Activated T-cell treated with anti-CD3 and anti-CD28 coated beads, Interleukin-2, amount 50 U/mL, for 24 hours (primary cell): ENCODE measurements at regions not wholly inside any gene's neighbourhood (a gene's known extent, or its start where the extent isn't known, plus 50 kb on each side); places are given as distances from the start of the nearest gene placed in this dataset.

Source experiments
- DNase-seq: peaks from one replicate; pipeline ENCODE4 v3.0.0-alpha.2; 2020
- H3K27ac Mint-ChIP-seq: 2 replicates; pipeline ENCODE4 v1.8.0; 2020; ENCODE audit warnings: mild to moderate bottlenecking, mixed read lengths
- H3K27me3 Mint-ChIP-seq: 2 replicates; pipeline ENCODE4 v1.8.0; 2020; ENCODE audit warnings: mixed read lengths
- H3K36me3 Mint-ChIP-seq: 2 replicates; pipeline ENCODE4 v1.8.0; 2020; ENCODE audit warnings: low read depth, mixed read lengths
- H3K4me1 Mint-ChIP-seq: 2 replicates; pipeline ENCODE4 v1.8.0; 2020; ENCODE audit warnings: low read depth, mixed read lengths
- H3K4me3 Mint-ChIP-seq: 2 replicates; pipeline ENCODE4 v1.8.0; 2020; ENCODE audit warnings: mild to moderate bottlenecking, moderate library complexity, mixed read lengths
- H3K9me3 Mint-ChIP-seq: 2 replicates; pipeline ENCODE4 v1.8.0; 2020; ENCODE audit warnings: mixed read lengths

- Mint-ChIP-seq H3K36me3 (peaks cover 3% of the 10 kb centered on the region), H3K27me3 (no peaks in the 10 kb centered on the region), H3K27ac (no peak overlapping the region), H3K9me3 (peaks cover 8% of the 10 kb centered on the region), H3K4me3 (no peak overlapping the region), H3K4me1 (peaks cover 70% of the 10 kb centered on the region)
- DNase-seq: no peak
Observed at GRCh38 chr6:14715076-14715475, 530.8 kb upstream of the JARID2 start.

- H3K4me1 Mint-ChIP-seq: peaks cover 69% of the 10 kb centered on the region
- peaks cover 3% of the 10 kb centered on the region for H3K36me3 Mint-ChIP-seq
- no peaks in the 10 kb centered on the region for H3K27me3 Mint-ChIP-seq
- DNase-seq: no peak
- peaks cover 8% of the 10 kb centered on the region for H3K9me3 Mint-ChIP-seq
- peak overlapping the region; percentile 27 for H3K4me3 Mint-ChIP-seq
- H3K27ac Mint-ChIP-seq: no peak overlapping the region
Observed at GRCh38 chr6:14716499-14717146, 529.2 kb upstream of the JARID2 start.

- Mint-ChIP-seq H3K27me3 (no peaks in the 10 kb centered on the region), H3K4me3 (peak overlapping the region; percentile 27), H3K27ac (peak overlapping the region; percentile 27), H3K9me3 (peaks cover 8% of the 10 kb centered on the region), H3K4me1 (peaks cover 67% of the 10 kb centered on the region), H3K36me3 (peaks cover 3% of the 10 kb centered on the region)
- DNase-seq: peak; percentile 46
Observed at GRCh38 chr6:14717307-14717706, 528.6 kb upstream of the JARID2 start.

GRCh38 chr6:14718861-14719260, 527.0 kb upstream of the JARID2 start:
- Mint-ChIP-seq H3K4me1 (peaks cover 73% of the 10 kb centered on the region), H3K36me3 (peaks cover 3% of the 10 kb centered on the region), H3K9me3 (peaks cover 8% of the 10 kb centered on the region), H3K27ac (no peak overlapping the region), H3K27me3 (no peaks in the 10 kb centered on the region), H3K4me3 (no peak overlapping the region)
- DNase-seq: no peak

GRCh38 chr6:14719270-14719669, 526.6 kb upstream of the JARID2 start:
- Mint-ChIP-seq H3K4me3 (no peak overlapping the region), H3K27me3 (no peaks in the 10 kb centered on the region), H3K4me1 (peaks cover 76% of the 10 kb centered on the region), H3K36me3 (peaks cover 3% of the 10 kb centered on the region), H3K27ac (no peak overlapping the region), H3K9me3 (peaks cover 8% of the 10 kb centered on the region)
- DNase-seq: no peak

GRCh38 chr6:14720411-14721102, 525.3 kb upstream of the JARID2 start:
- Mint-ChIP-seq H3K36me3 (peaks cover 3% of the 10 kb centered on the region), H3K4me1 (peaks cover 70% of the 10 kb centered on the region), H3K27ac (peak overlapping the region; percentile 22), H3K27me3 (no peaks in the 10 kb centered on the region), H3K9me3 (peaks cover 8% of the 10 kb centered on the region), H3K4me3 (no peak overlapping the region)
- DNase-seq: no peak

- peaks cover 8% of the 10 kb centered on the region for H3K9me3 Mint-ChIP-seq
- peaks cover 68% of the 10 kb centered on the region for H3K4me1 Mint-ChIP-seq
- H3K36me3 Mint-ChIP-seq: peaks cover 3% of the 10 kb centered on the region
- H3K4me3 Mint-ChIP-seq: no peak overlapping the region
- no peak for DNase-seq
- H3K27ac Mint-ChIP-seq: peak overlapping the region; percentile 22
- no peaks in the 10 kb centered on the region for H3K27me3 Mint-ChIP-seq
Observed at GRCh38 chr6:14721103-14721758, 524.6 kb upstream of the JARID2 start.

- H3K36me3 Mint-ChIP-seq: peaks cover 3% of the 10 kb centered on the region
- H3K27ac Mint-ChIP-seq: no peak overlapping the region
Observed at GRCh38 chr6:14722001-14722562, 523.8 kb upstream of the JARID2 start.

GRCh38 chr6:14722704-14723103, 523.2 kb upstream of the JARID2 start:
- no peak for DNase-seq
- peaks cover 1% of the 10 kb centered on the region for H3K36me3 Mint-ChIP-seq
- H3K4me1 Mint-ChIP-seq: peaks cover 68% of the 10 kb centered on the region
- H3K27ac Mint-ChIP-seq: peak overlapping the region; percentile 70
- no peak overlapping the region for H3K4me3 Mint-ChIP-seq
- no peaks in the 10 kb centered on the region for H3K27me3 Mint-ChIP-seq
- peaks cover 7% of the 10 kb centered on the region for H3K9me3 Mint-ChIP-seq

More at GRCh38 chr6:14722001-14722562, 523.8 kb upstream of the JARID2 start:
- Mint-ChIP-seq H3K9me3 (peaks cover 9% of the 10 kb centered on the region), H3K27me3 (no peaks in the 10 kb centered on the region), H3K4me3 (no peak overlapping the region), H3K4me1 (peaks cover 68% of the 10 kb centered on the region)
- no peak for DNase-seq

GRCh38 chr6:14723535-14724086, 522.3 kb upstream of the JARID2 start:
- H3K4me3 Mint-ChIP-seq: no peak overlapping the region
- peaks cover 7% of the 10 kb centered on the region for H3K36me3 Mint-ChIP-seq
- H3K9me3 Mint-ChIP-seq: peaks cover 7% of the 10 kb centered on the region
- peaks cover 73% of the 10 kb centered on the region for H3K4me1 Mint-ChIP-seq
- H3K27ac Mint-ChIP-seq: no peak overlapping the region
- no peaks in the 10 kb centered on the region for H3K27me3 Mint-ChIP-seq
- no peak for DNase-seq

- peaks cover 14% of the 10 kb centered on the region for H3K36me3 Mint-ChIP-seq
- peaks cover 77% of the 10 kb centered on the region for H3K4me1 Mint-ChIP-seq
- DNase-seq: no peak
- H3K27ac Mint-ChIP-seq: no peak overlapping the region
- H3K4me3 Mint-ChIP-seq: no peak overlapping the region
- H3K27me3 Mint-ChIP-seq: no peaks in the 10 kb centered on the region
- peaks cover 3% of the 10 kb centered on the region for H3K9me3 Mint-ChIP-seq
Observed at GRCh38 chr6:14724549-14724948, 521.3 kb upstream of the JARID2 start.

- H3K36me3 Mint-ChIP-seq: peaks cover 35% of the 10 kb centered on the region
- H3K4me3 Mint-ChIP-seq: no peak overlapping the region
- DNase-seq: no peak
- no peaks in the 10 kb centered on the region for H3K27me3 Mint-ChIP-seq
- H3K4me1 Mint-ChIP-seq: peaks cover 82% of the 10 kb centered on the region
- H3K9me3 Mint-ChIP-seq: peaks cover 12% of the 10 kb centered on the region
- H3K27ac Mint-ChIP-seq: peak overlapping the region; percentile 52
Observed at GRCh38 chr6:14726816-14727493, 518.9 kb upstream of the JARID2 start.

- peak overlapping the region; percentile 78 for H3K27ac Mint-ChIP-seq
- H3K4me3 Mint-ChIP-seq: no peak overlapping the region
- peaks cover 36% of the 10 kb centered on the region for H3K36me3 Mint-ChIP-seq
- H3K4me1 Mint-ChIP-seq: peaks cover 82% of the 10 kb centered on the region
- H3K27me3 Mint-ChIP-seq: no peaks in the 10 kb centered on the region
- H3K9me3 Mint-ChIP-seq: peaks cover 12% of the 10 kb centered on the region
- DNase-seq: no peak
Observed at GRCh38 chr6:14727494-14728395, 518.1 kb upstream of the JARID2 start.
